ENCODE measurements at regions not wholly inside any gene's neighbourhood (a gene's known extent, or its start where the extent isn't known, plus 50 kb on each side); places are given as distances from the start of the nearest gene placed in this dataset.
"Not testable (repeated sequence)": the region's sequence is repeated elsewhere in the genome, so short reads cannot be mapped to it uniquely, and the experiment has no call there.

GRCh38 chr1:213446496-213446895, 395.5 kb downstream of the RPS6KC1 start:
- Histone ChIP-seq H3K27ac (no peak overlapping the region), H3K9me3 (ENCODE audit: severe bottlenecking) (no peaks in the 10 kb centered on the region), H3K4me3 (ENCODE audit: low read depth, low read length) (no peak overlapping the region), H3K36me3 (no peaks in the 10 kb centered on the region), H3K27me3 (ENCODE audit: insufficient read depth, low read depth, severe bottlenecking) (no peaks in the 10 kb centered on the region)
- no peak for DNase-seq
- no peak for TF ChIP-seq CTCF (IDR thresholded peaks at IDR 0.05; ENCODE audit: low read depth, low read length)

GRCh38 chr1:213448360-213448759, 397.3 kb downstream of the RPS6KC1 start:
- TF ChIP-seq CTCF (IDR thresholded peaks at IDR 0.05; ENCODE audit: low read depth, low read length), result no peak
- H3K36me3 ChIP-seq, result no peaks in the 10 kb centered on the region
- no peaks in the 10 kb centered on the region for H3K9me3 ChIP-seq (ENCODE audit: severe bottlenecking)
- no peaks in the 10 kb centered on the region for H3K27me3 ChIP-seq (ENCODE audit: insufficient read depth, low read depth, severe bottlenecking)
- DNase-seq, result no peak
- H3K4me3 ChIP-seq (ENCODE audit: low read depth, low read length), result no peak overlapping the region
- no peak overlapping the region for H3K27ac ChIP-seq

GRCh38 chr1:213448776-213449175, 397.7 kb downstream of the RPS6KC1 start:
- H3K9me3 ChIP-seq (ENCODE audit: severe bottlenecking), result no peaks in the 10 kb centered on the region
- no peaks in the 10 kb centered on the region for H3K27me3 ChIP-seq (ENCODE audit: insufficient read depth, low read depth, severe bottlenecking)
- no peaks in the 10 kb centered on the region for H3K36me3 ChIP-seq
- no peak for TF ChIP-seq CTCF (IDR thresholded peaks at IDR 0.05; ENCODE audit: low read depth, low read length)
- no peak overlapping the region for H3K27ac ChIP-seq
- H3K4me3 ChIP-seq (ENCODE audit: low read depth, low read length), result no peak overlapping the region
- DNase-seq, result no peak

- DNase-seq, result no peak
- TF ChIP-seq CTCF (IDR thresholded peaks at IDR 0.05; ENCODE audit: low read depth, low read length), result no peak
- no peaks in the 10 kb centered on the region for H3K9me3 ChIP-seq (ENCODE audit: severe bottlenecking)
- no peak overlapping the region for H3K4me3 ChIP-seq (ENCODE audit: low read depth, low read length)
- no peaks in the 10 kb centered on the region for H3K27me3 ChIP-seq (ENCODE audit: insufficient read depth, low read depth, severe bottlenecking)
- H3K27ac ChIP-seq, result no peak overlapping the region
- H3K36me3 ChIP-seq, result no peaks in the 10 kb centered on the region
Observed at GRCh38 chr1:213452501-213452900, 401.5 kb downstream of the RPS6KC1 start.

- no peak overlapping the region for H3K27ac ChIP-seq
- no peak for TF ChIP-seq CTCF (IDR thresholded peaks at IDR 0.05; ENCODE audit: low read depth, low read length)
- no peaks in the 10 kb centered on the region for H3K27me3 ChIP-seq (ENCODE audit: insufficient read depth, low read depth, severe bottlenecking)
- no peaks in the 10 kb centered on the region for H3K9me3 ChIP-seq (ENCODE audit: severe bottlenecking)
- H3K4me3 ChIP-seq (ENCODE audit: low read depth, low read length), result no peak overlapping the region
- no peak for DNase-seq
- no peaks in the 10 kb centered on the region for H3K36me3 ChIP-seq
Observed at GRCh38 chr1:213457186-213457585, 406.1 kb downstream of the RPS6KC1 start.

- no peak for TF ChIP-seq CTCF (IDR thresholded peaks at IDR 0.05; ENCODE audit: low read depth, low read length)
- no peak overlapping the region for H3K4me3 ChIP-seq (ENCODE audit: low read depth, low read length)
- no peaks in the 10 kb centered on the region for H3K27me3 ChIP-seq (ENCODE audit: insufficient read depth, low read depth, severe bottlenecking)
- DNase-seq, result no peak
- H3K27ac ChIP-seq, result no peak overlapping the region
- no peaks in the 10 kb centered on the region for H3K9me3 ChIP-seq (ENCODE audit: severe bottlenecking)
- H3K36me3 ChIP-seq, result no peaks in the 10 kb centered on the region
Observed at GRCh38 chr1:213457733-213458132, 406.7 kb downstream of the RPS6KC1 start.

GRCh38 chr1:213462374-213462773, 411.3 kb downstream of the RPS6KC1 start:
- H3K36me3 ChIP-seq; H3K27me3 ChIP-seq (ENCODE audit: insufficient read depth, low read depth, severe bottlenecking); DNase-seq; H3K27ac ChIP-seq; H3K9me3 ChIP-seq (ENCODE audit: severe bottlenecking); H3K4me3 ChIP-seq (ENCODE audit: low read depth, low read length): not testable (repeated sequence)
